HG03378 (cell line): ENCODE measurements at regions not wholly inside any gene's neighbourhood (a gene's known extent, or its start where the extent isn't known, plus 50 kb on each side); places are given as distances from the start of the nearest gene placed in this dataset.
A peak's percentile ranks its signal among the peaks of the same experiment; 100 is the strongest.
"Not testable (repeated sequence)": the region's sequence is repeated elsewhere in the genome, so short reads cannot be mapped to it uniquely, and the experiment has no call there.

Experiments
- ATAC-seq: cut with Tn5 transposase; IDR thresholded peaks from one replicate; pipeline ENCODE4 v1.9.1; 2021; ENCODE audit warnings: mild to moderate bottlenecking, moderate library complexity; ENCODE audit not compliant: unreplicated experiment

DNA sequence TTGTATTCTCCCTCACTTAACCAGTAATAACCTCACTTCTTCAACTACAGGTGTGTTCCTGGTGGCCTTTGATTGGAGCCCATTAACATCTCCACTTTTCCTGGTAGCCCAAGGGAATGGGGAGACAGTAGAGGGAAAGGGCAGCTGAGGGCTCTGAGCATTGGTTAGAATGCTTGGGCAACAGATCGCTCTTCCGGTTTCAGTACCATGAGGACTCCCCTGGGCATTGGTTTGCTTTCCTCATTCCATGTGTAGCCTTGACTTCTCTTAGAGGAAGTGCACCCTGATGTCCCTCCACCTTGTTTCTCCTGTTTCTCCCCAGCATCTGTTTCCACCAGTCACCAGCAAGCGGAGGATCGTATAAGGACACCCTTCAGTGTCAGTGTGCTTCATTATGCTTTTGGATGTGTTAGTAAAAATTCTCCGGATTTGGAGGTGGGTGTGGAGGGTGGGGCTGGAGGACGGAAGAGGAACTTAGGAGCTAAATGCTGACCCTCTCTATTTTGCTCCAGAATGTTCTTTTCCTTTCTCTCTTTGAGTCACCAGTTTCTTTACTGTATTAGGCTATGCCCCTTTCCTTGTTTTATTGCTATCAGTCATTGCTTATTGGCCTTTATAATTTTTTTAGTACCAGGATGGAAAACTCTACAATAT is 50.6 kb upstream of the ZNG1B start:
- ATAC-seq, result not testable (repeated sequence)

DNA sequence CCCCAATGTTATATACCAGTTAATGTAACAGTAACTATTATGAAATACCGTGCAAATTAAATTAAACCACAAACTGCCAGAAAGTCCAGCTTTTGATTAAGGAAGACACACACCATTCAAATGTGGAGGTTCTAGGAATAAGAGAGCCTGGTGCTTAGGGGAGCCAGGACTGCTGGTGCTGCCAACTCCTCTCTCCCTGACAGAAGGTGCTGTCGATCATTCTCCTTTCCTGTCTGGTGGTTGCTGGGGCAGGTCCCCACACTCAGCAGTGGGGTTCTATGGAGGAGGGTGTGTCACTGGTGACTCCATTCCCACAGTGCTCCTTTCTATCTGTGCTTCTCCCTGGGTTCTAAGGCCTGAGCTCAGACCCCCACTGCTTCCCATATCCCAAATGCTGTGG is 57.9 kb upstream of the ZNG1B start:
- ATAC-seq, result not testable (repeated sequence)

DNA sequence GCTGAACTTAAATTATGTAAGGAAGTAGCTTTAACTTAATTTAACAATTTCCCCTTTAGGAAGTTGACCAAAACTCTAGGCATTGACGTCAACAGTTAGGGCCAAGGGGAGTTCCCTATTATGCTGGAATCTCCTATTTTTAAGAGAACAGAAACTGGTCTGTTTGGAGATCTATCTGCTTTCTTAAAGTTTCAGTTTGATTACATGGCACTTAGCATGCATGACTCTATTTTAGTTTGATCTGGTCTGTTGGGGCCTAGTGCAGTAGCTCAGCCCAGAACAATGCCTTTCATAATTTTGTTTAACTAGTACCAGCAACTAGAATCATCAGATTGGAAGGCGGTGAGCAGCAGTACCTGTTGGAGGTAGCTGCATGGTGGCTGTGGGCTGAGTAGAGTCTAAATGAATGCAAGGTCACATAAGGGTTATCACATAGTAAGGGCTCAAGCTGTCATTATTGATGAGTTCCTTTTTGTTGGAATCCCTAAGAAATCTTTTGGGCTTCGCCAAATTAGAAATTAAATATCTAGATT is 60.5 kb upstream of the ZNG1B start:
- ATAC-seq, result peak; percentile 95

DNA sequence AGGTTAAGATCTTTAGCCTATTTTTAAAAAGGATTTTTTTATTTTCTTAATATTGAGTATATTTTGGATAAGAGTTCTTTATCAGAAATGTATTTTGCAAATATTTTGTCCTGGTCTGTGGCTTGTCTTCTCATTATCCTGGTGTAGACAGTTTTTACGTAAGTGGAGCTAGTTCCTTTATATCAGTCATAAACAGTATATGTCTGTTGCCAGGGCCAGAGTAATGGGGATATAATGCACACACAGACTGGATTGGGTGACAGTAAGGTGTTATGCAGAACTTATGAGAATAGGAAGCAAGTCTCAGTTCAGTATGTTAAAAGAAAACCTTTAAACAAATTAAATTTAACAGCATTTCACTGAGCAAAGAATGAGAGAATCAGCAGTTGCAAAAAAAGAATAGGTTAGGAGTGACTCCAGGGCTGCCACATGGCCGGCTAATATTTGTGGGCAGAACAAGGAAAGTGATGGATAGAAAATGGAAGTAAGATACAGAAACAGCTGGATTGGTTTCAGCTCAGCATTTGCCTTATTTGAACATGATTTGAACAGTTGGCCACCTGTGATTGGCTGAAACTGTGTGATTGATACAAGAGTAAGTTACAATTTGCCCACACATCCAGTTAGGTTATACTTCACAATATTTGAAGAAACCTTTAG is 61.1 kb upstream of the ZNG1B start:
- peak; percentile 36 for ATAC-seq

DNA sequence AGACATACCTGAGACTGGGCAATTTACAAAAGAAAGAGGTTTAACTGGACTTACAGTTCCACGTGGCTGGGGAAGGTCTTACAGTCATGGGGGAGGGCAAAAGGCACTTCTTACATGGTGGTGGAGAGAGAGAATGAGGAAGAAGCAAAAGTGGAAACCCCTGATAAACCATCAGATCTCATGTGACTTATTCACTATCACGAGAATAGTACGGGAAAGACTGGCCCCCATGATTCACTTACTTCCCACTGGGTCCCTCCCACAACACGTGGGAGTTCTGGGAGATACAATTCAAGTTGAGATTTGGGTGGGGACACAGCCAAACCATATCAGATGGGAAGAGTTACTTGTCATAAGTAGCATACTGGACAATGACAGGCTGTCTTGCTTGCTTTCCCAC is 62.6 kb upstream of the ZNG1B start:
- ATAC-seq, result not testable (repeated sequence)

DNA sequence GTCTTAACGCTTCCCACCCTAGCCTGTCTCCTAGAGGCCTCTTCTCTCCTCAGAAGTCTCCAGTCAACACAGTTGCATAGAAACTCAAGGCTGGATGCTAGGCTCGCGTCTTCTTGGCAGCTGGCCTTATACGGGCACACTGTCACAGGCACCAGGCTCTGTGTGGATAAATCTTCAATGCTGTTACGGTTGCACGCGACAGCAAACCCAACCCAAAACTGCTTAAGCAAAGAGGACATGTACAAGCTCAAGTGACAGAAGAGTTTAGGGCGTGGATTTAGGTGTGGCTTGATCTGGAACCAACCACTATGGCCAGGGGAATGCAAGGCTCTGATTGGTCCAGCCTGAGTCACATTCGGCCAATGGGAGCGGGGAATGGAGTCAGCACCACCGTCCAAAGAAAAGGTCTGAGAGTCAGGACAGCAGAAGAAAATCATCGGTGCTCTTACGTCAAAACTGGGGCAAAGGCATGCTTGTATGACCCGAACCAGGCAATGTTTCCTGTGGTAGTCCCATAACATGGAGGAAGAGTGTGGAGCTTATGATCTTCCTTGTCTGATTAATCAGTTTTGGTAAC is 65.1 kb upstream of the ZNG1B start:
- not testable (repeated sequence) for ATAC-seq

DNA sequence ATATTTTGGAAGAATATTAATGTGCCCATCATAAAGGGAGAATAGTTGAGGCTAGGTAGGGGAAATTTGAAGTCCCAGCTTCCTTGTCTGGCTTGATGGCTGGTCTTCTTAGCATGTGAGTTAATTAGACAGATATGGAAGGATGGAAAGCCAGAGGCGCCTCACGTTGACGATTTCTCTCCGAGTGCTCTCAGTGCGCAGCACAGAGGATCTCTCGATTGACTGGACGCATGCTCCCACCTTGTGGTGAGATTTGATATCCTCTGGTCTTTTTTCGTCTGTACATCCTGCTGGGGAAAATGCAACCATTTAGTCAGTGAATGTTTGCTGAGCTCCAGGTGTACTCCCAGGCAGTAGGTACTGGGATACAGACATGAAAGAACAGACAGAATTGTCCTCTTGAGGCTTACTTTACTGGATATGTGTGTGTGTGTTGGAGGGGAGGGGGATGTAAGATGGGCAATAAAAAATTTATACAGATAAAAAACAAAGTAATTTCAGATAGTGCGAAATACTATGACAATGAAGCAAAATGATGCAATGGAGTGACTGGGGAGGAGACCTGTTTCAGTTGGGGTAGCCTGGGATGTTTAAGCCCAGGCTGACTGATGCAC is 66.9 kb upstream of the ZNG1B start:
- no peak for ATAC-seq

DNA sequence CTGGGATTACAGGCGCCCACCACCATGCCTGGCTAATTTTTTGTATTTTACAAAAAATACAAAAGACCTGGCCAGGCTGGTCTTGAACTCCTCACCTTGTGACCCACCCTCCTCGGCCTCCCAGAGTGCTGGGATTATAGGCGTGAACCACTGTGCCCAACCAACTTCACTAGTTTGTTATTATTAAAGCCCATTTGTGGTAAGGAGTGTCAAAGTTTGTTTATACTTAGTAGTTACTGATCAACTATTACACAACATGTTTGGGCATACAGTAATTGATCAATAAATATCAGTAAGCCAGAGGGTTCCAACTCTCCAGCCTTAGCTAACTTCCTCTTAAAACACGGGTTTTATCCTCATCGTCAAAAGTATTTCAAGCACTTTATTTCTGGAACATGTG is 67.5 kb upstream of the ZNG1B start:
- no peak for ATAC-seq

DNA sequence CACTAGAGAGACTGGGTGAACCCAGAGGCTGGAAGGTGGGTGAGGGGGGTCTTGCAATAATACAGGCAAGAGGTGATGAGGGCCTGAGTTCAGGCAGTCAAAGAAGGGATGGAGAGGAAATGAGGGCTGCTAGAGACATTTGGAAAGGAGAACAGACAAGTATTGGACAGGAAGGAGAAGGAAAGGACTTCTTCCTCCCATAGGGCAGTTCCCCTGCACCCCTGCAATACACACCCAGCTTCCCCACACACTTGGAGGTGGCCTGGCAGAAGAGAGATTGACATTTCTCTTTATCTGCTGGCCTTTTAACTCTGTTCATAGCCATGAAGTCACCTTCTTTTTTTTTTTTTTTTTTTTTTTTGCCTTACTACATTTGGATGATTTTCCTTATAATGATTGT is 68.9 kb upstream of the ZNG1B start:
- not testable (repeated sequence) for ATAC-seq

DNA sequence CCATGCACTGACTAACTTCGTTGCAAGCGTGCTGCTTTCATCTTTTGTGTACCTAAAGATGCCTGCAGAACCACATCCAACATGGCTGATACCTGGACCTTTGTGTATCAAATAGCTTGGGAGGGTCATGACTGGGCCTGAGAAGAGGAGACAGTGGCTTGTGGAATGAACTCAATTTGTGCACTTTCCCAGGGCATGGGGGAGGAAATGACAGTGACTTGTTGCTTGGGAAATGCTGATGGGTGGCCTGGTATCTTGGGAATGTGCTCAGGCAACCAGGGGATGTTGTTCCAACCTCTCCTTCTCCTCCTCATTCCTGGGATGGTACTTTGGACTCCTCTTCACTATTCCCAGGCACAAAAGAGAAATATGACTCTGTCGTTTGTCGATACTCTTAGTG is 70.7 kb upstream of the ZNG1B start:
- ATAC-seq, result not testable (repeated sequence)

DNA sequence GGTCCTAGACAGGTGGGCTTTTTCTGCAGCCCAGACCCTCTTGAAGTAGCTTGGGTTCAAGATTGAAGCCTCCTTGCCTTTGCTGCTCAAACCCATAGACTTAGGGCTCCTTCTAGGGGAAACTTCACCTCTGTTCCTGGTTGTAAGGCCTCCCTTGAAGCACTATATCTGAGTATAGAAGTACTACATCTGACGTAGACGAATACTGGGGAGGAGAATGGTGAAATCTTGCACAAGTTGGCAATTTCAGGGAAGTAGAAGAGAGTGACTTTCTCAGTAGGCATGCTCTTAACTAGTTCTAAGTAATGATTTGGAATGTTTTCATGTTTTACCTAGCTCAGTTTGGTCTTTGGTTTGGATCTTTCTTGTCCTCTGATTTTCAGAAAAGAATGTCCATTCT is 71.7 kb upstream of the ZNG1B start:
- ATAC-seq, result not testable (repeated sequence)

DNA sequence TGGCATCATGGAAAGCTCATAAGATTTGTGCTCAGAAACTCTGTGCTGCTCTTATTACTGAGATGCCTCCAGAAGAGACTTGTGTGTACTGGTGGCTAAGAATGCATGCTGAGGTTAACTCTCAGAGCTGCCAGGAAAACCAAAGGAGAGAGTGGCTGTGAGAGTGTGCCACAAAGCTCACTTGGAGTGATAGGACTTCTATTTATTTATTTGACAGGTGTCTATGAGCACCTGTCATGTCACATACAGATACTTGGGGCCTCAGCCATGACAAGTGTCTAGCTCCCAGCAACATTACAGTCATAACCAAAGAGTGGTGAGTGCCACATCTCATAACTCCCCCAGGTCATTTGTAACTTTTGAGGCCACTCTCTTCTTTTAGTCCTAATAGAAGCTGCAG is 72.2 kb upstream of the ZNG1B start:
- not testable (repeated sequence) for ATAC-seq

DNA sequence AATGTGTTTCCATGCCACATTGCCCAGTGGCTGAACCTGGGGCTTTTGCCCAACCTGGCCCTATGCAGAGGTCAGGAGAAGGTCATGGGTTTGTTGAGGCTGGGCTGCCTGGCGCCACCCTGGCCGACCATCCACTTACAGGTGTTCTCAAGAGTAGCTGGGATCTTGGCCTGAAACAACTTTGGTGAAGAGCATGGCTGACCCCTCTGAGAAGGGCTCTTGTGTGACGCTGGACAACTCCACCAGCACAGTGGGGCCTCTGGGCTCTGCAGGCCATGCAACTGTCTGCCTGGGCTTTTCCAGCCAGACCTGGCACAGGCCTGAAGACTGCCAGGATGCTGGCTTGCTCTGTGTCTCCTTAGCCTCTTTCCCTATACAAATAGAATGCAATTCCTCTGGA is 76.4 kb upstream of the ZNG1B start:
- ATAC-seq, result no peak

DNA sequence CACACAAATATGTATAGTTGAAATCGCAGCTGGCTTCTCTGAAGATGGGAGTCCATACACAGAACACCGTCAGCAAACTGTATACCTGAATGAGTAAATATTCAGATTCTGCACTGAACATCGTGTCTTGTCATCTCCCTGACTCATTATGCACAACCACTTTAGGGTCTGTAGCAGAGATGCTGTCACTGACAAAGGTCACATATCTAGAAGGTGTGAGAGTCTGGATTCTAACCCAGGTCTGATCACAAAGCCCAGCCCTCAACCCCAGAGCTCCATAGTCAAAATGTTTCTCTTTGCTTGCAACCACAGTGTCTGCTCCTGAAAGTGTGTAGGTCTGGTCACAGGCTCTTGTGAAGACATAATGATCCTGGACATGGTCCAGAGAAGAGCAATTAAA is 78.3 kb upstream of the PAX8 start:
- no peak for ATAC-seq

DNA sequence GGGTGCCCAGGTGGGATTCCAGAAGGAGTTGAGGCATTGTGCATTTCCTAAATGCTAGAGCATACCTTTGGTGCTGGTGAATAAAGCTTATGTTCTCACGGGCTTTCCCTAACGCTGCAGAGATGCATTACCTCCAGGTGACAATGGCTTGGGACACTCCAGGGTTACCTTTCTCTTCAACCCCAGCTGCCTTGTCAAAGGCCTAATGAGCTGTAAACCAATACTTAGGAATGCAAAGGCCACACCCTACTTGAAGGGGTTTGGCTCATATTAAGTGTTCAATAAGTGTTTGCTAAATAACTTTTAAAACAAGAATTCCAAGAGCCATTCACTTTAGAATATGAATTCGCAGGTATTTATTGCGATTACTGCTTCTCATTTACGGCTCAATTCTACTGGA is 77.6 kb upstream of the PAX8 start:
- ATAC-seq, result not testable (repeated sequence)

DNA sequence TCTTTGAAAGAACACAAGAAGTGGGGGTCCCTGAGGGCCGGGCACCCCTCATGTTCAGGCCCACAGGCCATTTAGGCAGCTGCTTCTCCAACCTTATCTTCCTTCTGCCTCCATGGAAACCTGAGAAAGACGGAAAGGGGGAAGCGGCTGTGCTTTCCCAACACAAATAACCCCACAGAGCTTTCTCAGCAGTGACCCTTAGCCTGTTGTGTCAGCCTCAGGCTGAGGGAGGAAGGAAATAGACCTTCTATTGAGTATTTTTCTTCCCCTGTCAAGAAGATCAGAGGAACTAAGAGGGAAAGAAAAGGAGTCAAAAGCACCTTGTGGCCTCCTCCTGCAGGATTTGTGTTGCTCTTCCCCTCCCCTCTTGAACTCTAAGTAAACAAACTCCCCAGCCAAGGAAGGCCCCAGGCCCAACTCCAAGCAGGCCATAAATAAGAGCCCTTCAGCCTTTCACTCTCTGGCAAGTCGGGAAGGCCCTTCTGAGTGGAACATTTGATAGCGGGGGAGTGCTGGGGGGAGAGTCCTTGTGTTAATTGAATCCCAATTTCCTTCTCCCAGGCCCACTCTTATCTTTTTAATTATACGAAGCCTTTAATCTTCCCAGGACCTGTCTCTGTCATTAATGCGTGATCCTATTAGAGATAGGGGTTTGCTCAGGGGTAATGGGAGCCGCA is 76.8 kb upstream of the PAX8 start:
- not testable (repeated sequence) for ATAC-seq

DNA sequence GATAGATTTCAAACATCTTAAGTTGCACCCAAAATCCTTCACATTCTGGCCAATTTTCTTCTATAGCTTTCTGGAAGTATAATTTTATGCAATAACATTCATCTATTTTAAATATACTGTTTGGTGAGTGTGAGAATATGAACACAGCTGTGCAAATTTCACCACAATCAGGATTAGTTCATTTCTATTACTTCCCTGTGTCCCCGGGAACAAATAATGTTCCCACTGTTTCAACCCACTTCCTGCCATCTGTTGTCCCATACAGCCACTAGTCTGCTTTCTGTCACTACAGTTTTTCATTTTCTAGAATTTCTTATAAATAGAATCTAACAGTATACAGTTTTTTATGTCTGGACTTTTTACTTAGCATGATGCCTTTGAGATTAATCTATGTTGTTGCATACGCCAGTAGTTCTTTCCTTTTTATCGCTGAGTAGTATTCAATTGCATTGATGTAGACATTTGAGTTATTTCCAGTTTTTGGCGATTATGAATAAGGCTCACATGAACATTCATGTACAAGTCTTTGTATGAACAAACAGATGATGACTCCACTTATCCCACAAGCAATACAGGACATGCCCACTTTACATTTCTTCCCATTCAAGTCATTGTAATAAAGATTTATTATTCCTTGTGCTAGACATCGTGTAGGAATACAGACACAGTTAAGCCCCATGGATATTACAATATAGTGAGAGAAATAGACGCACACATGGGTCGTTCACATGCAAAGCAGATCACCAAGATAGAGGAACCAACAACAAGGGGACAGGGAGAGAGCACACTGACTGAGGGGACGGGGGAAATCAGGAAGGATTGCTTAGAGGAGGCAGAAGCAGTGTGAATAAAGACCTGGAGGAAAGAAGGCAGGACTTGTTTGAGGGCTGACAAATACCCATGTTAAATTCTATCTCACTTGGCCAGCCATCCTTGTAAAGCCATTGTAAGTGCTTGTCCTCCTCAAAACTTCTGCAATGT is 72.9 kb upstream of the PAX8 start:
- ATAC-seq, result no peak

DNA sequence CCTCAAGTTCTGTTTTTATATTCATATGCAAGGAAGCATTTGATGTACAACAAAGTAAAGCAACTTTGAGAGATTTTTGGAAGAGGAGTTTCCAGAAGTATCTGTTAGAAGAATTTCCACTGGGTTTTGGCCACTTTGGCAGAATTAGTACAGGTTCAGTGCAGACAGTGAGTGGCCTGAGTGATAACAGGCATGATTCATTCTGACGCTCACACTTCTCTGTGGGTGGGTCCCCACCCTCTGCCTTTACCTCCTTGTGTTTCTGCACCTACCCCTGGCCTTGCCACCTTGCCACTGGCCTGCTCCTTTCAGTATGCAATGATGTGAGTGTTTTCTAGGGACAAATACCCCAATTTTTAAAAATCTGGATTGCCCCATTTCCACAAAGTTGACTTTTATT is 65.1 kb upstream of the PAX8 start:
- ATAC-seq, result not testable (repeated sequence)

DNA sequence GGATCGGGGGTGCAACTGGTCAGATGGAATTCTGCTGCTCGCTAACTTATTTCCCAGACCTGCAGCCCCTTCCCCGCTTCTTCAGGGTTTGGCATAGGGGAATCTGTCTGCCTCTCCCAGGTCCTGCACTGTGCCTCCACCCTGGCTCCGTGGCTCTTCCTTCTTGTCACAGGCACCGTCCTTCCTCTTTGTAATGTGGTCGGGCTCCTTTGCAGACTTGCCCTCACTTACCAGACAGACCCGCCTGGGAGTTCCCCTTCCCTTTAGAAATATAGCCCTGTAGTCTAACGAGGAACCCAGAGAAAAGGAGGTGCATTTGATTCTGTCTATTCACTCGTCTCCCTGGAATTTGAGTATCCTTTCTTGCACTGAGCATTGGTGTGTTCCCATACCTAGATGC is 63.9 kb upstream of the PAX8 start:
- no peak for ATAC-seq

DNA sequence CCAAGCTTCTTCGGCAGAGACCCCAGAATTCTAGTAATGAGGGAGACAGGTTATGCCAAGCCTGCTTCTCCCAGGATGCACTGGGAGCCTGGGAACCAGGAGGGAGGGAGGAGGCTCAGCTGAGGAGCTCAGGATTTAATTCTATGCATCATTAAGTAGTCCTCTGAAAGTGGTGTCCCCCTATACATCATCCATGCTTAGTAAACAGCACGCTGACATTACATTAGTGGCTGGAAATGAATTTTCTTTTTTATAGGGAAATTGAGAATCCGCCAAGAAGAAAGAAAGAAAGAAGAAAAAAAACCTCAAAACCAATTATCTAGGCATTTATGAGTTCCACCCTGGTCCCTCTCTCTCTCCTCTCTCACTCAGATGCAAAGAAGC is 63.1 kb upstream of the PAX8 start:
- not testable (repeated sequence) for ATAC-seq
